DOHH2 (cell line): ENCODE measurements at regions not wholly inside any gene's neighbourhood (a gene's known extent, or its start where the extent isn't known, plus 50 kb on each side); places are given as distances from the start of the nearest gene placed in this dataset.

ENCODE experiments used
- H3F3A ChIP-seq: fragments of 200-600 bp; sonication (generic), shearing (Covaris generic); 2 replicates; pipeline ENCODE4 v1.6.0; 2016; ENCODE audit warnings: antibody characterized with exemption, mild to moderate bottlenecking; ENCODE audit not compliant: control insufficient read depth, insufficient read depth
- H3K27ac ChIP-seq: fragments of 200-600 bp; sonication (generic); 2 replicates; pipeline ENCODE4 v1.5.1; 2014; ENCODE audit warnings: low read depth, mild to moderate bottlenecking, low read length, moderate library complexity
- H3K27me3 ChIP-seq: fragments of 200-600 bp; sonication (generic); 2 replicates; pipeline ENCODE4 v1.6.1; 2014; ENCODE audit warnings: mild to moderate bottlenecking, low read length, mixed read lengths; ENCODE audit not compliant: control insufficient read depth
- H3K36me3 ChIP-seq: fragments of 200-600 bp; sonication (generic); 2 replicates; pipeline ENCODE4 v1.6.1; 2014; ENCODE audit warnings: mild to moderate bottlenecking, low read length, moderate library complexity, mixed read lengths; ENCODE audit not compliant: control insufficient read depth
- H3K4me1 ChIP-seq: fragments of 200-600 bp; sonication (generic); 2 replicates; pipeline ENCODE4 v1.6.1; 2014; ENCODE audit warnings: mild to moderate bottlenecking, low read length, mixed read lengths; ENCODE audit not compliant: control insufficient read depth
- H3K4me2 ChIP-seq: fragments of 200-600 bp; sonication (generic); 2 replicates; pipeline ENCODE4 v1.6.0; 2014; ENCODE audit warnings: mild to moderate bottlenecking, low read length, moderate library complexity
- H3K4me3 ChIP-seq: fragments of 200-600 bp; sonication (generic); 2 replicates; pipeline ENCODE4 v1.5.1; 2014; ENCODE audit warnings: mild to moderate bottlenecking, low read length, mixed read lengths
- H3K79me2 ChIP-seq: fragments of 200-600 bp; sonication (generic); 2 replicates; pipeline ENCODE4 v1.6.1; 2014; ENCODE audit warnings: mild to moderate bottlenecking, low read length, mixed read lengths; ENCODE audit not compliant: control insufficient read depth
- H3K9me2 ChIP-seq: fragments of 200-600 bp; sonication (generic); replicated peaks from 2 replicates; pipeline ENCODE4 v1.6.1; 2014; ENCODE audit warnings: mild to moderate bottlenecking, low read length, mixed read lengths; ENCODE audit not compliant: control insufficient read depth
- H3K9me3 ChIP-seq: fragments of 200-600 bp; sonication (generic); 2 replicates; pipeline ENCODE4 v1.6.1; 2014; ENCODE audit warnings: antibody characterized with exemption, low read length, mixed read lengths; ENCODE audit not compliant: control insufficient read depth, insufficient read depth
- H4K20me1 ChIP-seq: fragments of 200-600 bp; sonication (generic); 2 replicates; pipeline ENCODE4 v1.6.0; 2014; ENCODE audit warnings: low read depth, mild to moderate bottlenecking, antibody characterized with exemption, low read length, moderate library complexity; ENCODE audit not compliant: control insufficient read depth, insufficient read depth
- CTCF ChIP-seq: fragments of 200-600 bp; sonication (generic); IDR thresholded peaks from one replicate; pipeline ENCODE4 v1.5.1; 2014; ENCODE audit warnings: antibody characterized with exemption, mild to moderate bottlenecking, low read depth, low read length; ENCODE audit not compliant: poor library complexity, severe bottlenecking
- EZH2phosphoT487 ChIP-seq: fragments of 200-600 bp; sonication (generic); IDR thresholded peaks from 2 replicates; pipeline ENCODE4 v1.6.1; 2017; ENCODE audit warnings: borderline replicate concordance, mild to moderate bottlenecking, antibody characterized with exemption, low read length, moderate library complexity, mixed read lengths

- Histone ChIP-seq H3K27ac (no peak overlapping the region), H3K4me3 (no peak overlapping the region), H3K4me1 (no peaks in the 10 kb centered on the region), H3K79me2 (no peaks in the 10 kb centered on the region), H3F3A (no peaks in the 10 kb centered on the region), H4K20me1 (no peaks in the 10 kb centered on the region), H3K4me2 (no peak overlapping the region), H3K36me3 (no peaks in the 10 kb centered on the region), H3K9me3 (no peaks in the 10 kb centered on the region; the same call in 1 of the 2 replicates), H3K9me2 (no peaks in the 10 kb centered on the region), H3K27me3 (no peaks in the 10 kb centered on the region; the same call in 1 of the 2 replicates)
- no peak for TF ChIP-seq CTCF
- no peak for TF ChIP-seq EZH2phosphoT487
Observed at GRCh38 chr5:61215996-61216395, 53.7 kb upstream of the SMIM15 start.

GRCh38 chr5:61216741-61217140 is 54.5 kb upstream of the SMIM15 start:
- H3K9me2 ChIP-seq, result no peaks in the 10 kb centered on the region
- H3K9me3 ChIP-seq, result no peaks in the 10 kb centered on the region
- no peaks in the 10 kb centered on the region for H3K4me1 ChIP-seq
- H3K4me3 ChIP-seq, result no peak overlapping the region
- TF ChIP-seq EZH2phosphoT487 (no peak), CTCF (no peak)
- no peak overlapping the region for H3K4me2 ChIP-seq
- H3K27me3 ChIP-seq, result no peaks in the 10 kb centered on the region; the same call in 1 of the 2 replicates
- no peaks in the 10 kb centered on the region for H3K79me2 ChIP-seq
- no peak overlapping the region for H3K27ac ChIP-seq
- no peaks in the 10 kb centered on the region for H3F3A ChIP-seq
- no peaks in the 10 kb centered on the region for H4K20me1 ChIP-seq
- H3K36me3 ChIP-seq, result no peaks in the 10 kb centered on the region

DNA sequence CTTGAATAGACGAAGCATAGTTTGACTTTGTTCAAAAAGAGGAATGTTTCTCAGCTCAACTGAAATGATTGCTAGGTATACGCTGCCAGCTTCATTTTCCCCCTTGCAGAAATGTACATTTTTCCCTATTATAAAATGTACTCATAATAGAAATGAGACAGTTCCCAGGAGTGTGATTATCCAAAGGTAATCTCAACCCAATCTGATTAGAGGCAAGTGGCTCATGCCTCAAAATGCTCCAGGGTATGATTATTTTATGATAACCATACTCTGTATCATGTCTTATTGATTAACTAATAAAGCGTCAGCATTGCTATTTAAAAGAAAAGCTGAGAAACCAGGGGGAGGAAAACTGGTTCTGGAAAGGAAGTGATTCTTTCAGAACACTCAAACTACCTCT is 54.9 kb upstream of the SMIM15 start:
- Histone ChIP-seq H3K9me3 (no peaks in the 10 kb centered on the region), H3K27ac (no peak overlapping the region), H3K4me1 (no peaks in the 10 kb centered on the region), H3F3A (no peaks in the 10 kb centered on the region), H3K36me3 (no peaks in the 10 kb centered on the region), H3K27me3 (no peaks in the 10 kb centered on the region; the same call in 1 of the 2 replicates), H3K4me2 (no peak overlapping the region), H4K20me1 (no peaks in the 10 kb centered on the region), H3K79me2 (no peaks in the 10 kb centered on the region), H3K4me3 (no peak overlapping the region), H3K9me2 (no peaks in the 10 kb centered on the region)
- TF ChIP-seq EZH2phosphoT487 (no peak), CTCF (no peak)
